OCI-LY3 (cell line): ENCODE measurements at regions not wholly inside any gene's neighbourhood (a gene's known extent, or its start where the extent isn't known, plus 50 kb on each side); places are given as distances from the start of the nearest gene placed in this dataset.

Experiments used
- EZH2phosphoT487 ChIP-seq: fragments of 200-600 bp; shearing (Covaris generic); IDR thresholded peaks from 2 replicates; pipeline ENCODE4 v1.6.1; 2018; ENCODE audit warnings: antibody characterized with exemption, mixed run types, low read depth
- TF ChIP-seq, protein P1 (sequence below): fragments of 200-600, 300-600 bp; sonication (generic); IDR thresholded peaks from 2 replicates; pipeline ENCODE4 v1.5.1; 2014; ENCODE audit warnings: antibody characterized with exemption, low read length, low read depth

DNA sequence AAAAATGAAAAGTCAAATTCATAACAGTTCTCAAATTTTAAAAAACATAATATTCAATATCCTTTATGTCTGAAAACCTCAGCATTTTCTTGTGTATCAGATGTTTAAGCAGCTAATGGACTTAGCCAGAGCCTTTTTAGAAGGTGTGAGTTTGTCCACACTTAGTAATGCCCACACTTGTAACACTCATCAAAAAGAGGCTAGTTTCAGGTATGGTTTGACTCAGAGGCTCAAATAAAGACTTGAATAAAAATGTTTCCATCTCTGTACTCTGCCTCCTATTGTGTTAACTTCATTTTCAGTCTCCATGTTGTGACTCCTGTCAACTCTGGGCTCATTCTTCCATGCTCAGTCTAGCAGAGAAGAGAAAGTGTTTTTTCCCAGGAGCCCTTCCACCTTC lies 311.6 kb downstream of the IRS1 start:
- TF ChIP-seq, protein P1, sequence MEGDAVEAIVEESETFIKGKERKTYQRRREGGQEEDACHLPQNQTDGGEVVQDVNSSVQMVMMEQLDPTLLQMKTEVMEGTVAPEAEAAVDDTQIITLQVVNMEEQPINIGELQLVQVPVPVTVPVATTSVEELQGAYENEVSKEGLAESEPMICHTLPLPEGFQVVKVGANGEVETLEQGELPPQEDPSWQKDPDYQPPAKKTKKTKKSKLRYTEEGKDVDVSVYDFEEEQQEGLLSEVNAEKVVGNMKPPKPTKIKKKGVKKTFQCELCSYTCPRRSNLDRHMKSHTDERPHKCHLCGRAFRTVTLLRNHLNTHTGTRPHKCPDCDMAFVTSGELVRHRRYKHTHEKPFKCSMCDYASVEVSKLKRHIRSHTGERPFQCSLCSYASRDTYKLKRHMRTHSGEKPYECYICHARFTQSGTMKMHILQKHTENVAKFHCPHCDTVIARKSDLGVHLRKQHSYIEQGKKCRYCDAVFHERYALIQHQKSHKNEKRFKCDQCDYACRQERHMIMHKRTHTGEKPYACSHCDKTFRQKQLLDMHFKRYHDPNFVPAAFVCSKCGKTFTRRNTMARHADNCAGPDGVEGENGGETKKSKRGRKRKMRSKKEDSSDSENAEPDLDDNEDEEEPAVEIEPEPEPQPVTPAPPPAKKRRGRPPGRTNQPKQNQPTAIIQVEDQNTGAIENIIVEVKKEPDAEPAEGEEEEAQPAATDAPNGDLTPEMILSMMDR, result no peak
- no peak for TF ChIP-seq EZH2phosphoT487
